ENCODE measurements at regions not wholly inside any gene's neighbourhood (a gene's known extent, or its start where the extent isn't known, plus 50 kb on each side); places are given as distances from the start of the nearest gene placed in this dataset.

DNA sequence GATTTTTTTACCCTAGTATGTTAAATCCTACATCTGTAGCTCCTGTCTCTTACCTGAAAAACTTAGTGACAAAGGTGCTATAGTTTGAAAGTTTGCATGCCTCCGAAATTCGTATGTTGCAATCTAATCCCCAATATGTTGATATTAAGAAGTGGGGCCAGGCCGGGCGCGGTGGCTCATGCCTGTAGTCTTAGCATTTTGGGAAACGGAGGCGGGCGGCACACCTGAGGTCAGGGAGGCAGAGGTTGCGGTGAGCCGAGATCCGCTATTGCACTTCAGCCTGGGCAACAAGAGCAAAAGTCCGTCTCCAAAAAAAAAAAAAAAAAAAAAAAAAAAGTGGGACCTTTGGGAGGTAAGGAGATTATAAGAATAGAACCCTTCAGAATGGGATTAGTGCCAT, 471.3 kb upstream of the TECRL start:
- Histone ChIP-seq H3K27me3 (ENCODE audit: control insufficient read depth in 2 of 2, insufficient read depth in 2 of 2, low read length in 2 of 2) (no peaks in the 10 kb centered on the region), H3K4me2 (replicated peaks; ENCODE audit: extremely low read depth, low read length, poor library complexity, severe bottlenecking) (no peak overlapping the region), H4K20me1 (ENCODE audit: insufficient read depth, low read length) (no peaks in the 10 kb centered on the region), H3K27ac (ENCODE audit: low read depth in 1 of 2, low read length in 2 of 2) (no peak overlapping the region), H3K9ac (ENCODE audit: insufficient read depth, low read length, poor library complexity, severe bottlenecking) (no peak overlapping the region), H2AFZ (ENCODE audit: insufficient read depth, low read depth, low read length, poor library complexity, severe bottlenecking) (no peak overlapping the region), H3K9me3 (replicated peaks in 1 of 2; ENCODE audit: control insufficient read depth in 1 of 2, insufficient read depth in 1 of 2, low read length in 2 of 2) (peaks cover 0 to 3% of the 10 kb centered on the region in 2 donors), H3K79me2 (ENCODE audit: insufficient read depth, low read length) (no peaks in the 10 kb centered on the region), H3K4me1 (ENCODE audit: control insufficient read depth in 1 of 2, insufficient read depth in 2 of 2, low read length in 2 of 2) (no peaks in the 10 kb centered on the region), H3K36me3 (replicated peaks in 1 of 2; ENCODE audit: control insufficient read depth in 1 of 2, insufficient read depth in 2 of 2, low read length in 2 of 2) (no peaks in the 10 kb centered on the region), H3K4me3 (replicated peaks in 1 of 3; ENCODE audit: low read depth in 2 of 3, low read length in 3 of 3) (no peak overlapping the region)
- TF ChIP-seq, protein P1, sequence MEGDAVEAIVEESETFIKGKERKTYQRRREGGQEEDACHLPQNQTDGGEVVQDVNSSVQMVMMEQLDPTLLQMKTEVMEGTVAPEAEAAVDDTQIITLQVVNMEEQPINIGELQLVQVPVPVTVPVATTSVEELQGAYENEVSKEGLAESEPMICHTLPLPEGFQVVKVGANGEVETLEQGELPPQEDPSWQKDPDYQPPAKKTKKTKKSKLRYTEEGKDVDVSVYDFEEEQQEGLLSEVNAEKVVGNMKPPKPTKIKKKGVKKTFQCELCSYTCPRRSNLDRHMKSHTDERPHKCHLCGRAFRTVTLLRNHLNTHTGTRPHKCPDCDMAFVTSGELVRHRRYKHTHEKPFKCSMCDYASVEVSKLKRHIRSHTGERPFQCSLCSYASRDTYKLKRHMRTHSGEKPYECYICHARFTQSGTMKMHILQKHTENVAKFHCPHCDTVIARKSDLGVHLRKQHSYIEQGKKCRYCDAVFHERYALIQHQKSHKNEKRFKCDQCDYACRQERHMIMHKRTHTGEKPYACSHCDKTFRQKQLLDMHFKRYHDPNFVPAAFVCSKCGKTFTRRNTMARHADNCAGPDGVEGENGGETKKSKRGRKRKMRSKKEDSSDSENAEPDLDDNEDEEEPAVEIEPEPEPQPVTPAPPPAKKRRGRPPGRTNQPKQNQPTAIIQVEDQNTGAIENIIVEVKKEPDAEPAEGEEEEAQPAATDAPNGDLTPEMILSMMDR (IDR thresholded peaks at IDR 0.05) = no peak
- no peaks in the 10 kb centered on the region for H3K36me3 Mint-ChIP-seq
- 100% methylated on average over 3 of the region's 12 CpGs for WGBS (ENCODE audit: insufficient coverage)
- no peaks in the 10 kb centered on the region for H3K27me3 Mint-ChIP-seq (ENCODE audit: low read depth in 3 of 3)
- DNase-seq = no peak
- H3K27ac Mint-ChIP-seq = no peak overlapping the region
- H3K4me1 Mint-ChIP-seq = no peaks in the 10 kb centered on the region
- no peaks in the 10 kb centered on the region for H3K9me3 Mint-ChIP-seq
- intact Hi-C loops (cut with micrococcal nuclease) = no loop called here
- H3K4me3 Mint-ChIP-seq = no peak overlapping the region

DNA sequence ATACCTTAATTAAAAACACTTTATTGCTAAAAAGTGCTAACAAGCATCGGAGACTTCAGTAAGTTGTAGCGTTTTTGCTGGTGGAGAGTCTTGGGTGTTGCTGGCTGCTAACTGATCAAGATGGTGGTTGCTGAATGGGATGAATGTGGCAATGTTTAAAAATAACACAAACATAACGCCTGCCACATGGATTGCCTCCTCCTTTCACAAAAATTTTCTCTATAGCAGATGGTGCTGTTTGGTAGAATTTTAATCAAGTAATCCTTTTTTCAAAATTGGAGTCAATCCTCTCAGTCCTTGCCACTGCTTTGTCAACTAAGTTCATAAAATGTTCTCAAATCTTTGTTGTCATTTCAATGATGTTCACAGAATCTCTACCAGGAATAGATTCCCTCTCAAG, 466.8 kb upstream of the TECRL start:
- no peaks in the 10 kb centered on the region for H3K4me1 Mint-ChIP-seq
- Histone ChIP-seq H3K4me3 (replicated peaks in 1 of 3; ENCODE audit: low read depth in 2 of 3, low read length in 3 of 3) (no peak overlapping the region), H3K27ac (ENCODE audit: low read depth in 1 of 2, low read length in 2 of 2) (no peak overlapping the region), H4K20me1 (ENCODE audit: insufficient read depth, low read length) (no peaks in the 10 kb centered on the region), H3K9me3 (replicated peaks in 1 of 2; ENCODE audit: control insufficient read depth in 1 of 2, insufficient read depth in 1 of 2, low read length in 2 of 2) (peaks cover 0 to 3% of the 10 kb centered on the region in 2 donors), H3K36me3 (replicated peaks in 1 of 2; ENCODE audit: control insufficient read depth in 1 of 2, insufficient read depth in 2 of 2, low read length in 2 of 2) (no peaks in the 10 kb centered on the region), H2AFZ (ENCODE audit: insufficient read depth, low read depth, low read length, poor library complexity, severe bottlenecking) (no peak overlapping the region), H3K4me2 (replicated peaks; ENCODE audit: extremely low read depth, low read length, poor library complexity, severe bottlenecking) (no peak overlapping the region), H3K9ac (ENCODE audit: insufficient read depth, low read length, poor library complexity, severe bottlenecking) (no peak overlapping the region), H3K79me2 (ENCODE audit: insufficient read depth, low read length) (no peaks in the 10 kb centered on the region), H3K27me3 (ENCODE audit: control insufficient read depth in 2 of 2, insufficient read depth in 2 of 2, low read length in 2 of 2) (no peaks in the 10 kb centered on the region), H3K4me1 (ENCODE audit: control insufficient read depth in 1 of 2, insufficient read depth in 2 of 2, low read length in 2 of 2) (no peaks in the 10 kb centered on the region)
- no peaks in the 10 kb centered on the region for H3K36me3 Mint-ChIP-seq
- peaks cover 0 to 9% (median 3%) of the 10 kb centered on the region in 7 donors for H3K9me3 Mint-ChIP-seq
- H3K27me3 Mint-ChIP-seq (ENCODE audit: low read depth in 3 of 3) = peaks cover 0 to 2% (median 0%) of the 10 kb centered on the region in 3 donors
- no CpG with 5 or more reads among the region's 3 CpGs for WGBS (ENCODE audit: insufficient coverage)
- no peak for DNase-seq
- H3K4me3 Mint-ChIP-seq = no peak overlapping the region
- H3K27ac Mint-ChIP-seq = no peak overlapping the region
- intact Hi-C loops (cut with micrococcal nuclease) = no loop called here
- TF ChIP-seq, protein P1 (IDR thresholded peaks at IDR 0.05) = no peak

All from CD14-positive monocyte (primary cell).